Stomach (tissue), 4 donors: ENCODE measurements at regions not wholly inside any gene's neighbourhood (a gene's known extent, or its start where the extent isn't known, plus 50 kb on each side); places are given as distances from the start of the nearest gene placed in this dataset.

Source experiments
- POLR2AphosphoS5 ChIP-seq, 3 donors: sonication (generic); formaldehyde crosslinking; IDR thresholded peaks; one replicate each; pipeline ENCODE4 v1.6.1; 2016; ENCODE audit warnings: antibody characterized with exemption in 3 of 3
- TF ChIP-seq, protein P1 (sequence below), 7 experiments: fragments of 450-650 bp in 4 of 7; fragments of 200-600 bp in 3 of 7; sonication (generic) in 3 of 7; IDR thresholded peaks; one replicate each; pipeline ENCODE4 v1.5.1; 2016 to 2019; ENCODE audit warnings: antibody characterized with exemption in 7 of 7, control low read depth in 2 of 7, mild to moderate bottlenecking in 1 of 7

DNA sequence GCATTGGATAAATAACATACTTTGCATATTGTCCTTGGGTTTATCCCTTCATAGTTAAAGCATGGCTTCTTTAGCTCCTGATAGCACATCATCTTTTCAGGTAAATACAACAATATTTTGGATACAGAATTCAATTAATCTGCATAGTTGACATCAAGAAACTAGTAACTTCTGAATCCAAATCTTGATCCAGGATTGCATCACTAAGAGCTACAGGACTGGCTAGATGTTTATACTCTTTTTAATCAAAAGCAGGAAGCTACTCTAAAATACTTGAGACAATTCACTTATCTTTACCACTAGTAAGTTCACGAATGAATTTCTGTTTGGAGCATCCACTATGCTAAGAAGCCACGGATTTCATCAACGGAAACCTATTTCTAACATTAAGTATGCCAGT lies 54.2 kb upstream of the SLC44A3 start:
- TF ChIP-seq, protein P1, sequence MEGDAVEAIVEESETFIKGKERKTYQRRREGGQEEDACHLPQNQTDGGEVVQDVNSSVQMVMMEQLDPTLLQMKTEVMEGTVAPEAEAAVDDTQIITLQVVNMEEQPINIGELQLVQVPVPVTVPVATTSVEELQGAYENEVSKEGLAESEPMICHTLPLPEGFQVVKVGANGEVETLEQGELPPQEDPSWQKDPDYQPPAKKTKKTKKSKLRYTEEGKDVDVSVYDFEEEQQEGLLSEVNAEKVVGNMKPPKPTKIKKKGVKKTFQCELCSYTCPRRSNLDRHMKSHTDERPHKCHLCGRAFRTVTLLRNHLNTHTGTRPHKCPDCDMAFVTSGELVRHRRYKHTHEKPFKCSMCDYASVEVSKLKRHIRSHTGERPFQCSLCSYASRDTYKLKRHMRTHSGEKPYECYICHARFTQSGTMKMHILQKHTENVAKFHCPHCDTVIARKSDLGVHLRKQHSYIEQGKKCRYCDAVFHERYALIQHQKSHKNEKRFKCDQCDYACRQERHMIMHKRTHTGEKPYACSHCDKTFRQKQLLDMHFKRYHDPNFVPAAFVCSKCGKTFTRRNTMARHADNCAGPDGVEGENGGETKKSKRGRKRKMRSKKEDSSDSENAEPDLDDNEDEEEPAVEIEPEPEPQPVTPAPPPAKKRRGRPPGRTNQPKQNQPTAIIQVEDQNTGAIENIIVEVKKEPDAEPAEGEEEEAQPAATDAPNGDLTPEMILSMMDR (IDR thresholded peaks at IDR 0.05), result no peak
- TF ChIP-seq POLR2AphosphoS5 (IDR thresholded peaks at IDR 0.05), result no peak
